HG02970 (cell line): ENCODE measurements at regions not wholly inside any gene's neighbourhood (a gene's known extent, or its start where the extent isn't known, plus 50 kb on each side); places are given as distances from the start of the nearest gene placed in this dataset.

ENCODE experiments used
- ATAC-seq: cut with Tn5 transposase; IDR thresholded peaks from one replicate; pipeline ENCODE4 v1.9.1; 2021; ENCODE audit warnings: mild to moderate bottlenecking, moderate library complexity, moderate number of reproducible peaks; ENCODE audit not compliant: unreplicated experiment, low FRiP score

- ATAC-seq: no peak
Observed at GRCh38 chr10:43749145-43749576, 100.5 kb upstream of the ZNF32 start.

- ATAC-seq: no peak
Observed at GRCh38 chr10:43748560-43748959, 99.9 kb upstream of the ZNF32 start.

GRCh38 chr10:43746906-43747305 lies 98.2 kb upstream of the ZNF32 start:
- ATAC-seq: no peak

GRCh38 chr10:43739161-43739560 lies 90.5 kb upstream of the ZNF32 start:
- ATAC-seq: no peak

- ATAC-seq: no peak
Observed at GRCh38 chr10:43737003-43737402, 88.3 kb upstream of the ZNF32 start.

GRCh38 chr10:43735907-43736306 lies 87.2 kb upstream of the ZNF32 start:
- ATAC-seq: no peak

- no peak for ATAC-seq
Observed at GRCh38 chr10:43734716-43735115, 86.0 kb upstream of the ZNF32 start.

GRCh38 chr10:43731486-43731885 lies 82.8 kb upstream of the ZNF32 start:
- ATAC-seq: no peak

GRCh38 chr10:43728425-43728824 lies 79.7 kb upstream of the ZNF32 start:
- no peak for ATAC-seq

GRCh38 chr10:43727935-43728334 lies 79.3 kb upstream of the ZNF32 start:
- no peak for ATAC-seq

GRCh38 chr10:43715334-43715733 lies 66.7 kb upstream of the ZNF32 start:
- ATAC-seq: no peak

GRCh38 chr10:43712821-43713584 lies 64.3 kb upstream of the ZNF32 start:
- no peak for ATAC-seq

- no peak for ATAC-seq
Observed at GRCh38 chr10:43710772-43711471, 62.2 kb upstream of the ZNF32 start.

- ATAC-seq: no peak
Observed at GRCh38 chr10:43708262-43708661, 59.6 kb upstream of the ZNF32 start.

GRCh38 chr10:43707770-43708169 lies 59.1 kb upstream of the ZNF32 start:
- no peak for ATAC-seq

- ATAC-seq: no peak
Observed at GRCh38 chr10:43706166-43706565, 57.5 kb upstream of the ZNF32 start.

GRCh38 chr10:43703286-43703685 lies 54.6 kb upstream of the ZNF32 start:
- ATAC-seq: no peak

GRCh38 chr10:43702936-43703281 lies 54.2 kb upstream of the ZNF32 start:
- no peak for ATAC-seq

GRCh38 chr10:43702213-43702935 lies 53.7 kb upstream of the ZNF32 start:
- no peak for ATAC-seq

GRCh38 chr10:43701295-43701694 lies 52.6 kb upstream of the ZNF32 start:
- ATAC-seq: no peak

GRCh38 chr10:43700306-43700705 lies 51.6 kb upstream of the ZNF32 start:
- no peak for ATAC-seq
